ENCODE measurements at regions not wholly inside any gene's neighbourhood (a gene's known extent, or its start where the extent isn't known, plus 50 kb on each side); places are given as distances from the start of the nearest gene placed in this dataset.

GRCh38 chr11:104652996-104653395 lies 245.3 kb downstream of the CASP12 start:
- DNase-seq: no peak

GRCh38 chr11:104650234-104650633 lies 248.0 kb downstream of the CASP12 start:
- no peak for DNase-seq

DNA sequence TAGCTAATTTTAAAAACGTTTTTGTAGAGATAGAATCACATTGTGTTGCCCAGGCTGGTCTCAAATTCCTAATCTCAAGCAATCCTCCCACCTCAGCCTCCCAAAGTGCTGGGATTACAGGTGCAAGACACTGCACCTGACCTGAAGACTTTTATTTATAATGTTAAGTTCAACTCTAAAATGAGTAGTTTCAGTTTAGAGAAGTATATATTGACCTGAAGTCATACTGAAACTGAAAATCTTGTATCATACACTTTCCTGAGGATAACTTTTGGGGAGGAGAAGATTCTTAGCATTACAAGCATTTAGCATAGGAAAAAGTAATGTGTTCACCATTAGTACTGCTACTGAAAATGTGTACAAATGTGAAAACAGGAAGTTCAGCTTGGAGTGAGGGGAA lies 249.3 kb downstream of the CASP12 start:
- no peak for DNase-seq

GRCh38 chr11:104645261-104646222 lies 252.7 kb downstream of the CASP12 start:
- DNase-seq: no peak

DNA sequence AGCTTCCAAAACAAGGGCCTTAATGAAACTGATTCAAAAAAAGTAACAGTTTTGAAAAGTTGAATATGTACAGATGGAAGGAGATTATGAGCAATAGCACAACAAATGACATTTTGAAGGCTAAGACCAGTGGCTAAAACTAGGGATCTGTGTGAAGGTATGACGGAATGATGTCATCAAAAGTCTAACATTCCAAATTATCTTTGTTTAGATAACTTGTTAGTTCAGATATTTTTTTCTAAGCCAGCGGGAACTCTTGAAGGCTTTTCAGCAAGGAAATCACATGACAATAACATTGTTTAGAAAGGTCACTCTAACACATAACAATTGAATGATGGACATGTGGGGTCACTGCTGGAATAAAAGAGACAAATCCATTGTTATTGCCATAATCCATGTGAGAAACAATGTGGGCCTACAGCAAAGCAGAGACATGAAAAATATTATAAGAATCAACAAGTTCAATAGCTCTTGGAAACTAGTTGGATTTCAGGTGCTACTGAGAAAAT lies 260.5 kb downstream of the CASP12 start:
- no peak for DNase-seq

DNA sequence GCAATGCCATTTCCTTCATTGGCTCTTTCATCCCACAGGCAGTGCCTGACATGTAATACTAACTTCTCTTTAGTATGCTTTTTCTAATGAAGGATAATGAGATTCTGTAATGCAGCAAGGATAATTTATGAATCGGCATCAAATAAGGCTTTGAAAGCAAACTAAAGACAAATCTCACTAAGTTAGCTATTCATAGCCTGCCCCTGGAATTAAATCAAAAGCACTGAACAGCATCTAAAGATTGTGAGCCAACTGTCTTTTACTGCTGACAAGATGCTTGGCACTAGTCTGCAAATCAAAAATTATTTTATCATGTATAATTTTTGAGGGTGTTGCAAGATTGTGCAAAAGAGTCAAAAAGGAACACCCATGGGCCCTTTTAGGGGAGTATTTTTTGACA lies 265.0 kb downstream of the CASP12 start:
- no peak for DNase-seq

- no peak for DNase-seq
Measured at GRCh38 chr11:104630352-104630751, 267.9 kb downstream of the CASP12 start.

GRCh38 chr11:104625246-104625645 lies 273.0 kb downstream of the CASP12 start:
- no peak for DNase-seq

- no peak for DNase-seq
Measured at GRCh38 chr11:104624021-104624420, 274.2 kb downstream of the CASP12 start.

DNA sequence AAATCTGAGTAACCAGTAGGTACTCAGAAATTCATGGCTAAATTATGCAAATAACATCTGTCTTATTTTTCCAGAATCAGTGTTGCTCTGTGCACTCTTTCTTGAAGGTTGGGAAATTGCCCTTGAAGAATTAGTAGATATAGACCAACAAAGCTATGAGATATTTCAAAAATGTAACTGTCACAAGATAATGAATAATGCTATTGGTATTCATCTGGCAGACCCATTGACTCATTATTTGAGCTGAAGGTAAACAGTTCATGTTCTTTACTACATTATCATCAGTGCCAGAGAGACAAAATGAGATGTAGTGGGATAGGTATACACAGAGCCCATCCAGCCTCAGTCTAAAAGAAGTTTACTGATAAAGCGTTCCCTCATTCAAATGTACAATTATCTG lies 274.7 kb downstream of the CASP12 start:
- DNase-seq: no peak

DNA sequence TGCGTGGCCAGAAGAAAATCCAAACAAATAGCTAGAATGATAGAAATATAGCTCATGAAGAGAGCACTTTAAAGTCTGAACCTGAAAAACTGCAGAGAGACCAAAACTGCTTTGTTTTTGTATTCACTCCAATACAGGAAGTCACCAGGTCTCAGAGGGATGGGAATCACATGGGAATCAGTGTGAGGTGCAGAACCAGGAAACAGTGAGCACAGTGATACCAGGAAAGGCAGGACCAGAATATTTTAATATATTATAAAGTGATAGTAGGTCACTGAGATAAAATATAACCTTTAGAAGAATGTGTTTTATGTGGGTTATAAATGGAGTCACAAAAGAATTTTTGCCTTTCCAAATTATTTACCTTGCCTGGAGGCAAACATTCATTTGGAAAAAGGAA lies 277.3 kb downstream of the CASP12 start:
- no peak for DNase-seq

- no peak for DNase-seq
Measured at GRCh38 chr11:104619751-104620150, 278.5 kb downstream of the CASP12 start.

DNA sequence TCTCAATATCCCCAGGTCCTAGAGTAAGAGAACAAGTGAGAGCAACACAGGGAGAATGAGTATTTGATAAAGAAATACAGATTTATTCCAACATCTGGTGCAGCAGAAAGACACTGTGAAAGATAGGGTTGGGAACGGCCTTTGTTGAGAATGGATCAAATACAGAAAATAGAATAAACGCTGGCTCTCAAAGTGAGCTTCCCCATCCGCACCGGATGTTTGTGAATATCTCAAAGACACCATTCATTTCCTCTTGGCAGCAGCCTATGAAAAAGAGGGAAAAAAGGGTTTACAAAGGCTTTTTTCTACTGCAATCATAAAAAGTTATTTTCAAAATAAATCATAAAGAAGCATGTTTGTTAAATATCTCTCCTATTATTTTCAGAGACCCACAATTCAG lies 279.3 kb downstream of the CASP12 start:
- no peak for DNase-seq

DNA sequence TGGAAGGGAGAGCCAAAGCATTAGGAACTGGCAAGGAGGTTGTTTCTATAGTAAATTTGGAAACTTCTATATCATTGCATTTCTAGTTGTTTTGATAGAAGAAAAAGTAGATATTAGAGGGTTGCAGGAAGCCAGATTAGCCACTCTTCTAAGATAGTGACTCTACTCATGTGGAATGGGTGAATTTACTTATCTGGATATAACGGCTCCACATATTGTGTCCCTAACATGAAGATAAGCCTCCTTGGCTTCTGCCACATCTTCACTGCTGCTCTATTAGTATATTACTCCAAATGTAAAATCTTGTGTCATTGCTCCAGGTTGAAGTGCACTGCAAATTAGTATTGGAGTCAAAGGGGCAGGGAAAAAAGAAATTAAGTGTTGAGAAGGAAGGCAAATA lies 283.3 kb downstream of the CASP12 start:
- no peak for DNase-seq

DNA sequence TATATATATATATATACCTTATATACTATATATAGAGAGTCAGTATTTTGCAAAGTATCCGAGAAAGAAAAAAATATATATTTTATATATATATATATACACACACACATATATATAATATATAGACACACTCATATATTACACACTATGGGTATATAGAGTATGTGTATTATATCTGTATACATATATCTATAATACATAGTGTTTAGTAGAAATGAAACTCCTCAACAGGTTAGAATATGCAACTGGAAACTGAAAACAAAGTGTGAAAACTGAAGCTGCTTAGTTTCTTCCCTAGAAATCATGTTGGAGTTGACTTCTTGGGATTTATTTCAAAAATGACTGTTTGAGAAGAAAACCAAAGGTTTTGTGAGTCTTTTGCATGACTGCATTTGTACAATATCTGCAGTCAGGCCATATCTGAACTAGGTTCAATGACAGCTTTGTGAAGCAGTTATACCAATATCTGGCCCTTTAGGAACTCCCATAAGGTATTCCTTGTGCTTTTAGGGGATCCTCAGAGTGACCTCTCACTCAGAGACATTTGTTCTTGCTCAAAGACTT lies 284.1 kb downstream of the CASP12 start:
- no peak for DNase-seq

- no peak for DNase-seq
Measured at GRCh38 chr11:104610635-104611034, 287.6 kb downstream of the CASP12 start.

DNA sequence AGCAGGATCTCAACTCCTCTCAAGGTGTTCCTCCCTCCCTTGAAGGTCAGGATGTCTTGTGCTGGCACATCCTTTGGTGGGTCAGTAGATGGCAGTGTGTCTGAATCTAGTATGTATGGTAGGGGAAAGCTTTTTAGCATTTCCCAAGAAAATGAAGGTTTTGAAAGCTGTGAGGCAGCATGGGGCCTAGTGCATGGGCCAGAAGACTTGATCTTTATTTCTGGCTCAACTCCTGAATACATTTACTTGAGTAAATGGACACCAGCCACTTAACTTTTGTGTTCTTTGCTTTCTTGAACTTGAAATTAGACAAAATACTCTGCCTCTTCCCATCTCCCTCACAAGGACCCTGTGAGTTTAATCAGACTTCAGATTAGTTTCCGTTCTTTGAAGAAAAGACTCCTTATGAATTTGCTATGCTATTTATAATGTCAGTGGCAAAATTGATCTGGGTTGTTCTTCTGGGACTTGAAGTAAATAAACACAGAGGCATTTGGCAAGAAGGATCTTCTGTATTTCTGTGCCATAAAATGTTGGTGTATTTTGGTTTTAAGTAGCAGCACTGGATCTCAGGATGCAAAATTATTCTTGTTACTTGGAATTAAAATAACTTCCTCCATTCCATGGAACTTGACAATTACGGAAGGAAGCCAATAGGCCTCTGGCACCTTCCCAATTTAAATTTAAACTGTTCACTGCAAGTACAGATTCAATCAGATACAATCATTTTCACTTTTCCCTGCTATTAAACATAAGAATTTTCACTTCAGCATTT lies 288.8 kb downstream of the CASP12 start:
- DNase-seq: no peak

DNA sequence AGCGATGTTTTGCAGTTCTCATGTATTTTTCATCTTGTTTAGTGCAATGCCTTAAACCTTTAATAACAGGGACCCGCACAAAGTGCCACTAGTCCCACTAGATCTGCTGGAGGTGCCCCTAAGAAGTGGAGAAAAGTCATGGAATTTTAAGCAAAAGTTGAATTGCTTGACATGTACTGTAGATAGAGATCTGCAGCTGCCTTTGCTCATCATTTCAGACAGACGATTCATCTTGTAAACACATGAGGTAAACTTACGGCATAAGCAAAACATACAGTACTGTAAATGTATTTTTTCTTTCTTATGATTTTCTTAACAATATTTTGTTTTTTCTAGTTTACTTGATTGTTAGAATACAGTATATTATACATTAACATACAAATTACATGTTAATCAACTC lies 295.6 kb downstream of the CASP12 start:
- DNase-seq: no peak

- DNase-seq: no peak
Measured at GRCh38 chr11:104594228-104594958, 303.9 kb downstream of the CASP12 start.

- no peak for DNase-seq
Measured at GRCh38 chr11:104588970-104589369, 309.3 kb downstream of the CASP12 start.

DNA sequence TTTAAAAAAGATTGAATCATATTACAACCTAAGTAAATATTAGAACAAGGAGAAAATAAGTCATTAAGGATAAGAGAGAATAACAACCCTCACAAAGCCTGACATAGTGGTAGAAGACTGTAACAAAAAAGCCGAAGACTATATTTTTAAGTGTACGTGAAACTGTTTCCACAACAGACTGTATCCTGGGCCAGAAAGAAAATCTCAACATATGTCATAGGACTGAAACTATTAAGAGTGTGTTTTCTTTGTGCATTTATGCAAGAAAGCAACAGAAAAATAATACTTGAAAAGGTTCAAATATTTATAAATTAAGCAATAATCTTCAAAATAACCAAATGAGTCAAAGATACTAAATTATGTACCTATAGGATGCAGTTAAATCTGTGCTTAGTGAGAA lies 309.8 kb downstream of the CASP12 start:
- no peak for DNase-seq

DNA sequence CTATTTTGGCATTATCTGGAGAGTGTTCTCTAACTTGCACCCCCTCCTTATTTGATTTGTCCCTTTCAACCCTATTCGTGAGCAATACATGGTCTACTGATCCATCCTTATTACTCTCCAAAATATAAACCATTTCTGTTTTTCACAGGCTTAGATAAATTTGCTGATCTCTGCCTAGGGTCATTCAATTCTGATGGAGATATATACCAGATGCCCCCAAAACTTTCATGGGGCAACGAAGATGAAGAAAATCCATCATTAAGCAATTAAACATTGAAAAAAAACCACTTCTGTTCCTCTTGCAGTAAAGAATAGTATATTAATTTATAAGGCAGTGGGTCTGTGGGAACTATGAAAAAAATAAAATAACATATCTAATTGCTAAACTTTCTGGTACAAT lies 313.4 kb downstream of the CASP12 start:
- no peak for DNase-seq

DNA sequence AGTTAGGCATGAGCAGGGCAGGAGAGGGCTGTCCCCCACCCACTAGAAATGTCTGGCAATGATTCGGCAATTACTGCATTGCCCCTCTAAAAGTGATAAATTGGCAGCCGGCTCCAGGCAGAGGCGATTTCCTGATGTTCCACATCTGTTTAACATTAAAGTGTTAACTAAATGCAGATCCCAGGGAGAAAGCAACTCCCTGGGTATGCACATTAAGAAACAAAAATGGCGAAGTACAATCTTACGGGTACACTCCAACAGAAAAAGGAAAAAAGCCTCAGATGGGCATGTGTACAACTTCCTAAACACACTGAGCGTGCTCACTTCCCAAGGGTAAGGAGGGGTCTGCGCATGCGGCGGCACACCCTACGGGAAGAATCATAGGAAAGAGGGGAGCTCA lies 314.4 kb downstream of the CASP12 start:
- DNase-seq: no peak

Data from DMS153 (cell line).